Activated naive CD8-positive, alpha-beta T cell treated with anti-CD3 and anti-CD28 coated beads for 36 hours (primary cell): ENCODE measurements at regions not wholly inside any gene's neighbourhood (a gene's known extent, or its start where the extent isn't known, plus 50 kb on each side); places are given as distances from the start of the nearest gene placed in this dataset.

Source experiments
- DNase-seq: peaks from one replicate; pipeline ENCODE4 v3.0.0; 2021
- H3K27ac Mint-ChIP-seq: one replicate; pipeline ENCODE4 v1.8.0; 2022; ENCODE audit warnings: mild to moderate bottlenecking, moderate library complexity, mixed read lengths
- H3K27me3 Mint-ChIP-seq: one replicate; pipeline ENCODE4 v1.8.0; 2022; ENCODE audit warnings: mild to moderate bottlenecking, mixed read lengths
- H3K36me3 Mint-ChIP-seq: one replicate; pipeline ENCODE4 v1.8.0; 2021; ENCODE audit warnings: mild to moderate bottlenecking, mixed read lengths
- H3K4me1 Mint-ChIP-seq: one replicate; pipeline ENCODE4 v1.8.0; 2021; ENCODE audit warnings: mixed read lengths
- H3K4me3 Mint-ChIP-seq: one replicate; pipeline ENCODE4 v1.8.0; 2022; ENCODE audit warnings: mild to moderate bottlenecking, moderate library complexity, mixed read lengths
- H3K9me3 Mint-ChIP-seq: one replicate; pipeline ENCODE4 v1.8.0; 2022; ENCODE audit warnings: mixed read lengths

GRCh38 chr9:90078988-90079421, 474.2 kb downstream of the GADD45G start:
- H3K4me1 Mint-ChIP-seq: peaks cover 13% of the 10 kb centered on the region
- no peak for DNase-seq
- H3K36me3 Mint-ChIP-seq: no peaks in the 10 kb centered on the region
- H3K4me3 Mint-ChIP-seq: no peak overlapping the region
- no peaks in the 10 kb centered on the region for H3K9me3 Mint-ChIP-seq
- H3K27ac Mint-ChIP-seq: no peak overlapping the region
- H3K27me3 Mint-ChIP-seq: peaks cover 52% of the 10 kb centered on the region

- no peak overlapping the region for H3K4me3 Mint-ChIP-seq
- no peaks in the 10 kb centered on the region for H3K36me3 Mint-ChIP-seq
- H3K27me3 Mint-ChIP-seq: peaks cover 16% of the 10 kb centered on the region
- H3K4me1 Mint-ChIP-seq: no peaks in the 10 kb centered on the region
- no peak overlapping the region for H3K27ac Mint-ChIP-seq
- H3K9me3 Mint-ChIP-seq: peaks cover 2% of the 10 kb centered on the region
- no peak for DNase-seq
Observed at GRCh38 chr9:90085633-90086032, 480.8 kb downstream of the GADD45G start.

GRCh38 chr9:90086101-90086511, 481.3 kb downstream of the GADD45G start:
- Mint-ChIP-seq H3K27me3 (peaks cover 18% of the 10 kb centered on the region), H3K4me3 (no peak overlapping the region), H3K36me3 (no peaks in the 10 kb centered on the region), H3K9me3 (peaks cover 2% of the 10 kb centered on the region), H3K27ac (no peak overlapping the region), H3K4me1 (no peaks in the 10 kb centered on the region)
- DNase-seq: no peak

- Mint-ChIP-seq H3K4me3 (no peak overlapping the region), H3K36me3 (no peaks in the 10 kb centered on the region), H3K27me3 (peaks cover 26% of the 10 kb centered on the region), H3K9me3 (peaks cover 2% of the 10 kb centered on the region), H3K4me1 (peaks cover 15% of the 10 kb centered on the region), H3K27ac (no peak overlapping the region)
- DNase-seq: no peak
Observed at GRCh38 chr9:90088434-90088833, 483.6 kb downstream of the GADD45G start.

GRCh38 chr9:90088856-90089255, 484.0 kb downstream of the GADD45G start:
- Mint-ChIP-seq H3K27ac (no peak overlapping the region), H3K36me3 (no peaks in the 10 kb centered on the region), H3K4me1 (peaks cover 16% of the 10 kb centered on the region), H3K4me3 (no peak overlapping the region), H3K27me3 (peaks cover 30% of the 10 kb centered on the region), H3K9me3 (peaks cover 2% of the 10 kb centered on the region)
- no peak for DNase-seq

GRCh38 chr9:90090997-90091396, 486.2 kb downstream of the GADD45G start:
- H3K4me3 Mint-ChIP-seq: no peak overlapping the region
- peaks cover 2% of the 10 kb centered on the region for H3K9me3 Mint-ChIP-seq
- DNase-seq: no peak
- H3K4me1 Mint-ChIP-seq: peaks cover 16% of the 10 kb centered on the region
- H3K36me3 Mint-ChIP-seq: no peaks in the 10 kb centered on the region
- H3K27ac Mint-ChIP-seq: no peak overlapping the region
- H3K27me3 Mint-ChIP-seq: peaks cover 38% of the 10 kb centered on the region

- Mint-ChIP-seq H3K9me3 (peaks cover 2% of the 10 kb centered on the region), H3K27me3 (peaks cover 46% of the 10 kb centered on the region), H3K4me3 (no peak overlapping the region), H3K4me1 (peaks cover 16% of the 10 kb centered on the region), H3K27ac (no peak overlapping the region), H3K36me3 (no peaks in the 10 kb centered on the region)
- DNase-seq: peak; percentile 12
Observed at GRCh38 chr9:90092508-90092907, 487.7 kb downstream of the GADD45G start.

- DNase-seq: no peak
- Mint-ChIP-seq H3K36me3 (no peaks in the 10 kb centered on the region), H3K9me3 (no peaks in the 10 kb centered on the region), H3K27me3 (peaks cover 41% of the 10 kb centered on the region), H3K4me1 (peaks cover 16% of the 10 kb centered on the region), H3K27ac (no peak overlapping the region), H3K4me3 (no peak overlapping the region)
Observed at GRCh38 chr9:90095682-90096081, 490.9 kb downstream of the GADD45G start.

- H3K36me3 Mint-ChIP-seq: no peaks in the 10 kb centered on the region
- peaks cover 38% of the 10 kb centered on the region for H3K27me3 Mint-ChIP-seq
- H3K9me3 Mint-ChIP-seq: no peaks in the 10 kb centered on the region
- DNase-seq: no peak
- no peak overlapping the region for H3K4me3 Mint-ChIP-seq
- H3K27ac Mint-ChIP-seq: no peak overlapping the region
- peaks cover 16% of the 10 kb centered on the region for H3K4me1 Mint-ChIP-seq
Observed at GRCh38 chr9:90097237-90097636, 492.4 kb downstream of the GADD45G start.

GRCh38 chr9:90098408-90098807, 493.6 kb downstream of the GADD45G start:
- no peak for DNase-seq
- no peaks in the 10 kb centered on the region for H3K36me3 Mint-ChIP-seq
- H3K4me1 Mint-ChIP-seq: peaks cover 7% of the 10 kb centered on the region
- peaks cover 34% of the 10 kb centered on the region for H3K27me3 Mint-ChIP-seq
- no peak overlapping the region for H3K4me3 Mint-ChIP-seq
- no peaks in the 10 kb centered on the region for H3K9me3 Mint-ChIP-seq
- no peak overlapping the region for H3K27ac Mint-ChIP-seq

- Mint-ChIP-seq H3K36me3 (no peaks in the 10 kb centered on the region), H3K4me1 (peaks cover 5% of the 10 kb centered on the region), H3K4me3 (no peak overlapping the region), H3K27ac (no peak overlapping the region), H3K27me3 (peaks cover 26% of the 10 kb centered on the region), H3K9me3 (no peaks in the 10 kb centered on the region)
- no peak for DNase-seq
Observed at GRCh38 chr9:90099262-90099963, 494.6 kb downstream of the GADD45G start.

- H3K9me3 Mint-ChIP-seq: no peaks in the 10 kb centered on the region
- DNase-seq: no peak
- peaks cover 5% of the 10 kb centered on the region for H3K4me1 Mint-ChIP-seq
- peaks cover 24% of the 10 kb centered on the region for H3K27me3 Mint-ChIP-seq
- H3K4me3 Mint-ChIP-seq: no peak overlapping the region
- no peaks in the 10 kb centered on the region for H3K36me3 Mint-ChIP-seq
- H3K27ac Mint-ChIP-seq: no peak overlapping the region
Observed at GRCh38 chr9:90100014-90100413, 495.2 kb downstream of the GADD45G start.

GRCh38 chr9:90102292-90102901, 497.6 kb downstream of the GADD45G start:
- H3K4me3 Mint-ChIP-seq: no peak overlapping the region
- no peak overlapping the region for H3K27ac Mint-ChIP-seq
- H3K4me1 Mint-ChIP-seq: peaks cover 5% of the 10 kb centered on the region
- no peaks in the 10 kb centered on the region for H3K9me3 Mint-ChIP-seq
- DNase-seq: peak; percentile 77
- H3K27me3 Mint-ChIP-seq: peaks cover 7% of the 10 kb centered on the region
- H3K36me3 Mint-ChIP-seq: no peaks in the 10 kb centered on the region

- no peaks in the 10 kb centered on the region for H3K36me3 Mint-ChIP-seq
- DNase-seq: no peak
- H3K27ac Mint-ChIP-seq: no peak overlapping the region
- H3K4me3 Mint-ChIP-seq: no peak overlapping the region
- peaks cover 7% of the 10 kb centered on the region for H3K27me3 Mint-ChIP-seq
- no peaks in the 10 kb centered on the region for H3K9me3 Mint-ChIP-seq
- H3K4me1 Mint-ChIP-seq: peaks cover 5% of the 10 kb centered on the region
Observed at GRCh38 chr9:90103771-90104170, 499.0 kb downstream of the GADD45G start.

GRCh38 chr9:90105773-90106172, 501.0 kb downstream of the GADD45G start:
- Mint-ChIP-seq H3K9me3 (peaks cover 4% of the 10 kb centered on the region), H3K36me3 (no peaks in the 10 kb centered on the region), H3K27ac (no peak overlapping the region), H3K4me3 (no peak overlapping the region), H3K4me1 (peaks cover 5% of the 10 kb centered on the region), H3K27me3 (peaks cover 7% of the 10 kb centered on the region)
- no peak for DNase-seq
